Caco-2 (cell line): ENCODE measurements at regions not wholly inside any gene's neighbourhood (a gene's known extent, or its start where the extent isn't known, plus 50 kb on each side); places are given as distances from the start of the nearest gene placed in this dataset.

Source experiments
- BruUV-seq: library from RNA; stranded (reverse); fragments of 400-500 nt; replicated peaks from 2 replicates; lab custom pipeline; 2021; lab: Mats Ljungman, UMichigan
- CTCF ChIA-PET: fragments of 300-600 bp; sonication (Branson Sonifier 250); formaldehyde crosslinking; loops from one replicate; lab custom pipeline; 2022; ENCODE audit warnings: antibody characterized with exemption; lab: Charles Lee
- POLR2A ChIA-PET: fragments of 300-600 bp; sonication (Branson Sonifier 250); formaldehyde crosslinking; loops from one replicate; lab custom pipeline; 2022; ENCODE audit warnings: antibody characterized with exemption; lab: Charles Lee
- DNase-seq, 2 experiments: peaks; one replicate each; pipeline versions ENCODE4 v3.0.0 to v3.0.0-alpha.2; 2020 to 2022
- H3K27me3 ChIP-seq: replicated peaks from 2 replicates; pipeline ENCODE4 v1.6.0; 2011; ENCODE audit warnings: low read length; ENCODE audit not compliant: control insufficient read depth, insufficient read depth
- H3K36me3 ChIP-seq: 2 replicates; pipeline ENCODE4 v1.5.1; 2011; ENCODE audit warnings: low read length; ENCODE audit not compliant: control insufficient read depth, insufficient read depth
- H3K4me1 ChIP-seq: fragments of 250-450 bp; sonication (Bioruptor Pico); 2 replicates; pipeline ENCODE4 v1.5.1; 2020; ENCODE audit warnings: mild to moderate bottlenecking
- H3K4me3 ChIP-seq: 2 replicates; pipeline ENCODE4 v1.5.1; 2011; ENCODE audit warnings: low read depth, mild to moderate bottlenecking, control low read depth, low read length
- H3K9me3 ChIP-seq: fragments of 250-450 bp; sonication (Bioruptor Pico); 2 replicates; pipeline ENCODE4 v1.5.1; 2020; ENCODE audit warnings: mild to moderate bottlenecking, moderate library complexity
- H3K27ac Mint-ChIP-seq: one replicate; pipeline ENCODE4 v1.8.0; 2022; ENCODE audit warnings: mixed read lengths; ENCODE audit not compliant: unreplicated experiment
- H3K27me3 Mint-ChIP-seq: one replicate; pipeline ENCODE4 v1.8.0; 2022; ENCODE audit warnings: mixed read lengths; ENCODE audit not compliant: insufficient read depth, unreplicated experiment
- H3K36me3 Mint-ChIP-seq: one replicate; pipeline ENCODE4 v1.8.0; 2022; ENCODE audit warnings: mild to moderate bottlenecking, mixed read lengths; ENCODE audit not compliant: insufficient read depth, unreplicated experiment
- H3K4me1 Mint-ChIP-seq: one replicate; pipeline ENCODE4 v1.8.0; 2022; ENCODE audit warnings: low read depth, mixed read lengths; ENCODE audit not compliant: unreplicated experiment
- H3K4me3 Mint-ChIP-seq: one replicate; pipeline ENCODE4 v1.8.0; 2022; ENCODE audit warnings: mild to moderate bottlenecking, moderate library complexity, mixed read lengths; ENCODE audit not compliant: unreplicated experiment
- H3K9me3 Mint-ChIP-seq: one replicate; pipeline ENCODE4 v1.8.0; 2022; ENCODE audit warnings: mixed read lengths; ENCODE audit not compliant: unreplicated experiment
- intact Hi-C: fragments of 100-400 bp; cut with micrococcal nuclease; formaldehyde crosslinking; loops from one replicate; pipeline ENCODE4 v1.10.0; 2022; ENCODE audit not compliant: unreplicated experiment
- TF ChIP-seq, protein P1 (sequence below), 2 experiments: fragments of 200-600 bp in 1 of 2; IDR thresholded peaks; 1 replicate in 1 of 2; 2 replicates in 1 of 2; pipeline versions ENCODE4 v1.5.1 to v1.8.0; 2011 to 2022; ENCODE audit warnings: antibody characterized with exemption in 1 of 2, control low read depth in 1 of 2, inconsistent platforms in 1 of 2, low read depth in 1 of 2, low read length in 1 of 2, mild to moderate bottlenecking in 1 of 2, moderate library complexity in 1 of 2; ENCODE audit not compliant: insufficient read depth in 1 of 2, severe bottlenecking in 1 of 2, unreplicated experiment in 1 of 2

DNA sequence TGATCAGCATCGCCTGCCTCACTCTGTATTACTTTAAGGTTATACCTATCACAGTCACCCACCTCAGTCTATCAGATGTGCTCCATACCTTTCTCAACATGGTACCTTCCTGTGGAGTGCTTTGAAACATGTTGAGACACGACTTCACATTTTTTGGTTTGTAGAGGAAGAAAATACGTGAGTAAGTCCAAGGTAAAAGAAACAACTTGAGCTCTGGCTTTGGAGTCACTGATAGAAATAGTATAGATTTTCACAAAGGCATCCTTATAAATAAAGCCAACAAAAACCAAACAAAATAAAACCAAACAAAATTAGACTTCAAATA, 77.5 kb upstream of the HMHB1 start:
- Histone ChIP-seq H3K27me3 (no peaks in the 10 kb centered on the region), H3K9me3 (no peaks in the 10 kb centered on the region), H3K4me3 (no peak overlapping the region), H3K36me3 (no peaks in the 10 kb centered on the region), H3K4me1 (no peaks in the 10 kb centered on the region)
- ChIA-PET CTCF (no interaction called here), POLR2A (no interaction called here)
- no peak for DNase-seq
- Mint-ChIP-seq H3K27me3 (no peaks in the 10 kb centered on the region), H3K4me1 (no peaks in the 10 kb centered on the region), H3K4me3 (no peak overlapping the region), H3K36me3 (no peaks in the 10 kb centered on the region), H3K27ac (no peak overlapping the region), H3K9me3 (no peaks in the 10 kb centered on the region)
- BruUV-seq = no TSS peak
- TF ChIP-seq, protein P1, sequence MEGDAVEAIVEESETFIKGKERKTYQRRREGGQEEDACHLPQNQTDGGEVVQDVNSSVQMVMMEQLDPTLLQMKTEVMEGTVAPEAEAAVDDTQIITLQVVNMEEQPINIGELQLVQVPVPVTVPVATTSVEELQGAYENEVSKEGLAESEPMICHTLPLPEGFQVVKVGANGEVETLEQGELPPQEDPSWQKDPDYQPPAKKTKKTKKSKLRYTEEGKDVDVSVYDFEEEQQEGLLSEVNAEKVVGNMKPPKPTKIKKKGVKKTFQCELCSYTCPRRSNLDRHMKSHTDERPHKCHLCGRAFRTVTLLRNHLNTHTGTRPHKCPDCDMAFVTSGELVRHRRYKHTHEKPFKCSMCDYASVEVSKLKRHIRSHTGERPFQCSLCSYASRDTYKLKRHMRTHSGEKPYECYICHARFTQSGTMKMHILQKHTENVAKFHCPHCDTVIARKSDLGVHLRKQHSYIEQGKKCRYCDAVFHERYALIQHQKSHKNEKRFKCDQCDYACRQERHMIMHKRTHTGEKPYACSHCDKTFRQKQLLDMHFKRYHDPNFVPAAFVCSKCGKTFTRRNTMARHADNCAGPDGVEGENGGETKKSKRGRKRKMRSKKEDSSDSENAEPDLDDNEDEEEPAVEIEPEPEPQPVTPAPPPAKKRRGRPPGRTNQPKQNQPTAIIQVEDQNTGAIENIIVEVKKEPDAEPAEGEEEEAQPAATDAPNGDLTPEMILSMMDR (IDR thresholded peaks at IDR 0.05; ENCODE audit: insufficient read depth in 1 of 2, low read depth in 1 of 2, low read length in 1 of 2, severe bottlenecking in 1 of 2, unreplicated experiment in 1 of 2) = no peak
- intact Hi-C loops = no loop called here

DNA sequence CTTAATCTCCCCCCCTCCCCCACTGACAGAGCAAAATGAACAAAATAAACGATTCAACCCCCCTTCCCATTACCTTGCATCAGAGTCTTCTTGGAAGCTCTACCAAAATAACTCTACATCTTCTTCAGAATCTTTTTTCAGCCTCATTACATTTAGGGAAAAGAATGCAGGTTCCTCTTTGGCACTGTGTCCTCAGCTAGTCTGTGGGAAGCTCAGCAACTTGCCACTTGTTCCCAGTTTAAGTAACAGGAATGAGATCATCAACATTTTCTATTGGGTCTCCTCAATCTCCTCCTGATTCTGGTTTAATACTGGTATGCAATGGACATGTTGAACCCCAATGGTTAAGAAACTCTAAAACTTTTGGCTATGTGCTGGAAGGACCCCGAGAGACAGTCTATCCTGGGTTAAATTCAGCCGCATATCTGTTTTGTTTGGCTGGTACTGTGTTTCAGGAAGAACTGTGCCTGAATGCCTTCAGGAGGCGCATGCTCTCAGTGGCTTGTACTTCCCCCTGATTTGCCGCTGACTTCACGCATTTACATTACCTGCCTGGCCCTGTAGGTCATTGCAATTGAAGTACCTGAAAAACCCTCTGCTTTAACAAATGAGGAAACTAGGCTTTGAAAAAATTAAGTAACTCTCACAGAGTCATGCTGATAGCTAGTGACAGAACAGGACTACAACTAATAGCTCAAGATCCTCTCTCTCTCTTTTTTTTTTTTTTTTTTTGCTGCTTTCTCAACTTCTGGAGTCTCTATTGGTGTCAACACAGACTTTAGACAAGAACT, 78.1 kb upstream of the HMHB1 start:
- no peaks in the 10 kb centered on the region for H3K27me3 Mint-ChIP-seq
- H3K9me3 ChIP-seq = no peaks in the 10 kb centered on the region
- no peaks in the 10 kb centered on the region for H3K36me3 Mint-ChIP-seq
- no peaks in the 10 kb centered on the region for H3K4me1 ChIP-seq
- H3K9me3 Mint-ChIP-seq = no peaks in the 10 kb centered on the region
- H3K4me1 Mint-ChIP-seq = no peaks in the 10 kb centered on the region
- no peak overlapping the region for H3K4me3 ChIP-seq
- no peak overlapping the region for H3K4me3 Mint-ChIP-seq
- intact Hi-C loops = no loop called here
- no TSS peak for BruUV-seq
- H3K27ac Mint-ChIP-seq = no peak overlapping the region
- CTCF ChIA-PET = no interaction called here
- no peaks in the 10 kb centered on the region for H3K36me3 ChIP-seq
- TF ChIP-seq, protein P1 (IDR thresholded peaks at IDR 0.05; ENCODE audit: insufficient read depth in 1 of 2, low read depth in 1 of 2, low read length in 1 of 2, severe bottlenecking in 1 of 2, unreplicated experiment in 1 of 2) = no peak
- no peak for DNase-seq
- H3K27me3 ChIP-seq = no peaks in the 10 kb centered on the region
- POLR2A ChIA-PET = no interaction called here

DNA sequence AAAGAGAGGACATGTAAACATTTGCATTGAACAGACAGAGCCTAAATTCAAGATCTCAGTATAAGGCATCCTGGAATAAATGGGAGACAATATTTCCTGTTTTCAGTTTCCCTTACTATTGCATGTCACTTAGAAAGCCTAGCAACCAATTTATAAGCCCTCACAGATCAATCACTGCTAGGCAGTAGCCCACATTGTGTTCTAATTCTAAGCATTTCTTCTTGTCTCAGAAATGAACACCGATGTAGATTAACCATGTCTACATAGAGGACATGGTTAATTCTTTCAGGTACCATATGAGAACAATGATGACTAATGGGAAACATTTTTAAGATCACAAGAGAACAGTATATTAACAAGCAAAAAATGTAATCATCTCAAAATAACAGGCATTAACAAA, 79.6 kb upstream of the HMHB1 start:
- Mint-ChIP-seq H3K27ac (no peak overlapping the region), H3K27me3 (no peaks in the 10 kb centered on the region), H3K9me3 (no peaks in the 10 kb centered on the region), H3K4me3 (no peak overlapping the region), H3K36me3 (no peaks in the 10 kb centered on the region), H3K4me1 (no peaks in the 10 kb centered on the region)
- no peaks in the 10 kb centered on the region for H3K36me3 ChIP-seq
- BruUV-seq = no TSS peak
- TF ChIP-seq, protein P1 (IDR thresholded peaks at IDR 0.05; ENCODE audit: insufficient read depth in 1 of 2, low read depth in 1 of 2, low read length in 1 of 2, severe bottlenecking in 1 of 2, unreplicated experiment in 1 of 2) = no peak
- no peaks in the 10 kb centered on the region for H3K9me3 ChIP-seq
- DNase-seq = no peak
- POLR2A ChIA-PET = no interaction called here
- intact Hi-C loops = no loop called here
- H3K4me1 ChIP-seq = no peaks in the 10 kb centered on the region
- H3K4me3 ChIP-seq = no peak overlapping the region
- CTCF ChIA-PET = no interaction called here
- no peaks in the 10 kb centered on the region for H3K27me3 ChIP-seq
